GM18520 (cell line): ENCODE measurements at regions not wholly inside any gene's neighbourhood (a gene's known extent, or its start where the extent isn't known, plus 50 kb on each side); places are given as distances from the start of the nearest gene placed in this dataset.
"Not testable (repeated sequence)": the region's sequence is repeated elsewhere in the genome, so short reads cannot be mapped to it uniquely, and the experiment has no call there.

Experiments
- ATAC-seq: cut with Tn5 transposase; IDR thresholded peaks from one replicate; pipeline ENCODE4 v1.9.1; 2021; ENCODE audit not compliant: unreplicated experiment

DNA sequence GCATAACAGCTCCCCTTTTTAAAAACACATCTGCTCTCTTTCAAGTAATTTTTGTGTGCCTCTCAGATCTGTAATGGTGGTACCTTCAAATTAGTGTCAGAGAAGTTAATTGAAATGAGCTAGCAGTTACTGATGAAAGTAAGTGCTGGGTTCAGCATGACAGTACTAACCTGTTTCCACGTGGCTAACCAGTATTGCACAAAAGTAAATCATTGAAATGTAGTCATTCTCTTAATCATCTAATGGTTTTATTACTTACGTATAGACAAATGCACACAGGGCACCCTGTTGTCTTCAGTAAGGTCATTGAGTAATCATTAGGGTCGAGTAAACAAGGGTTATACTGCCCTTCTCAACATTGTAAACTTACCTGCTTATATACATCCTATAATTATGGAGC is 157.8 kb upstream of the PRR16 start:
- ATAC-seq, result no peak

DNA sequence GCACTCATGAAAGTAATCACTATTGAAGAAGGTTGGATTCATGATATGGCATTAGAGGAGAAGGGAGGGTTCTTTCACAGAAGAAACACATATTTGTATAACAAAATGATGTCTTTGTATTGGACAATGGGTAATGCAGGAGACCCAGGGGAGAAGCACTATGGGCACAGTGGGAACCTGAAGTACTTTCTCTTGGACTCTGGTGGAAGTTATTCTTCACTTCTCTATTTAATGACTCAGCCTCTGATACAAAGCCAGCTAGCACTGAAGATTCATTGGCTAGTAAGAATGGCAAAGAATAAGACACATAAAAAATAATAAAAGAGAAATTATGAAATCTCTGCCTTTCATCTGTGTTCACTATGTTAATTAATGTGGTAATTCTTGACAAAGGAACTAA is 149.9 kb upstream of the PRR16 start:
- no peak for ATAC-seq

DNA sequence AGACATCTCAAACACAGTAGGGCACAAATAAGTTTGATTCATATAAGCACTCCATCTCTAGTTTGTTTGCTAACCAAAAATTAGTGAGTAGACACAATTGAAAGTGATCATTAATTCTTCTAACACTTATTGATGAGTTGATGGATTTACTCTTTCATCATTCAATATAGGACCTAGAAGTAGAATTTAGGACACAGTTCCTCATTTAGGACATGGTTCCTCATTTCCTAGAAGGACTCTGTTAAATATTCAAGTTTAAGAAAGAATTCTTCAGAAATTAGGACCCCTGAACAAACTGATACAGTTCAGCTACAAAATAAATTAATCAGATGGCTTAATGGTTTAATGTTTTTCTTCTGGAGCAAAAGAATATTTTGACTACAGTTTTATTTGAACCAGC is 143.5 kb upstream of the PRR16 start:
- ATAC-seq, result no peak

DNA sequence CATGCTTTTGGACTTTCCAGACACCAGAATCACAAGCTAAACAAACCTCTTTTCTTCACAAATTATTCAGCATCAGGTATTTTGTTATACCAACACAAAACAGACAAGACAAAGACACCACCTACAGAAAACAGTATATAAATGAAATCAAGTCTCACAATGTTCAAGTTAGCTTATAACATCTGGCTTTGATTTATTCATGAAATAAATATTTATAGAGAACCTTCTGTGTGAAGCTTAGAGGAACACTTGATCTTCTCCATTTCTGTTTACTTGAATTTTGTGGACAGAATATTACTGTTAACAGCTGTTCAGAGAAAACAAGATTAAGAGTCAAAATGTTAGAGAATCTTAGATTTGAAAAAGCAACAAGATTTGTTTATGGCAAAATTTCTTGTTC is 137.4 kb upstream of the PRR16 start:
- ATAC-seq, result no peak

DNA sequence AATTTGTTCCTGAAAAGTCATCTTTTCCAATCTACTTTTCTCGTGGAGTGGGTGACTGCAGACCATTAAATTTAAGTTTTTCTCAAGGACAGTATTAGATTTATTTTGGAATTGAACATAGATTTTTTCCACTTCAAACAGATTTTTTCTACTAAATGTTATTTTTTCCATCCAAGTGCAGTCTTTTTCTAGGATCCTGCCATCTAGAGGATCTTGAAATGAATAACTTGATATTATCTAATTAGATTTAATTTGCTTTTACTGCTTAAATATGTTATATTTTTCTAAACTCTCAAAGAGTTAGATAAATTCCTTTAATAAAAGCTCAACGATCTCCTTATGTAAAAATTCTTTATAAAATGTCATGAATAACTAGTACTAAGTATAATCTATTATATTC is 136.9 kb upstream of the PRR16 start:
- no peak for ATAC-seq

DNA sequence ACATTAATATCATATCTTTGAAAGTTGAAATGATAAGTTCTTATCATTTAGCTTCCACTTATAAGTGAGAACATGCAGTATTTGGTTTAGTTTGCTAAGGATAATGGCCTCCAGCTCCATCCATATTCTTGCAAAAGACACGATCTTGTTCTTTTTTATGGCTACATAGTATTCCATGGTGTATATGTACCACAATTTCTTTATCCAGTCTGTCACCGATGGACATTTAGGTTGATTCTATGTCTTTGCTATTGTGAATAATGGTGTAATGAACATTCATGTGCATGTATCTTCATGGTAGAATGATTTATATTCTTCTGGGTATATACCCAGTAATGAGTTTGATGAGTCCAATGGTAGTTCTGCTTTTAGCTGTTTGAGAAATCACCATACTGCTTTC is 135.0 kb upstream of the PRR16 start:
- no peak for ATAC-seq

DNA sequence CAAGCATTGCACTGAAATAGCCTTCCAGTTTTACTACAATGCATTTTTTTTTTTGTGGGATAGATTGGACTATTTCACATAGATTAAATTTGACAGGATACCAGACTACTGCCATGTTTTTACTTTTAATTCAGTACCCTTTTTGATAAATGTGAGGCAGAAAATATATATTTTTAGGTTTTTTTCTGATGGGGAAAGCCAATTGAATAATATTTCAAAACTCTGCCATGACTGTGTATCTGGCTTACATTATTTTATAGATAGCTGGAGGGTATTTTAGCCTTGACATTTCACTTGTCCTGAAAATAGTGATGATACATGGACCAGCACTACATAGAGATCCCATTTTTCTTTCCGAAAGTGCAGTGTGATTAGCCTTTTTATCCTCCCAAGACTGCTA is 133.5 kb upstream of the PRR16 start:
- ATAC-seq, result no peak

DNA sequence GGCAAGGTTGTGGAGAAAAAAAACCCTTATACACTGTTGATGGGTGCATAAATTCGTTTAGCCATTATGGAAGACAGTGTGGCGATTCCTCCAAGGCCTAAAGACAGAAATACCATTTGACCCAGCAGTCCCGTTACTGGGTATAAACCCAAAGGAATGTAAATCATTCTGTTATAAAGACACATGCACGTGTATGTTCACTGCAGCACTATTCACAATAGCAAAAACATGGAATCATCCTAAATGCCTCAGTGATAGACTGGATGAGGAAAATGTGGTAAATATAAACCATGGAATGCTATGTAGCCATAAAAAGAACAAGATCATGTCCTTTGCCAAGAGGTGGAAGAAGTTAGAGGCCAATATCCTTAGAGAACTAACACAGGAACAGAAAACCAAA is 119.9 kb upstream of the PRR16 start:
- ATAC-seq, result no peak

DNA sequence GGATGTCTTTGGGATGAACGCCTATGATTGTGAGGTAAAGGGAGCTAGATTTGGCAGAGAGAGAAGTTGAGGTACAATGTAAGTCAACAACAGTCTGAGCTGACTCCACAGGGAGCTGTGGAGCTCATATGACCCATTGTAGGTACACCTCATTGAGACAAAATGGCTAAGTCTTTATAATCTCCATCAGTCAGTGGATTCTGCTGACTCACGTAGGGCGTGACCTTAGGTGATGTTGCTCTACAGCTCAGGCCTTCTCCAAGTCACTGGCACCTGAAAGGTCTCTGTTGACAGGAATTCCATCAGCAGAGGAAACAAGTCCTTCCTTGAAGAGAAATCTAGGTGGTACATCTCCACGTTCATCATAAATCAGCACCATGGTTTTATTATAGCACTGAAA is 118.2 kb upstream of the PRR16 start:
- ATAC-seq, result no peak

DNA sequence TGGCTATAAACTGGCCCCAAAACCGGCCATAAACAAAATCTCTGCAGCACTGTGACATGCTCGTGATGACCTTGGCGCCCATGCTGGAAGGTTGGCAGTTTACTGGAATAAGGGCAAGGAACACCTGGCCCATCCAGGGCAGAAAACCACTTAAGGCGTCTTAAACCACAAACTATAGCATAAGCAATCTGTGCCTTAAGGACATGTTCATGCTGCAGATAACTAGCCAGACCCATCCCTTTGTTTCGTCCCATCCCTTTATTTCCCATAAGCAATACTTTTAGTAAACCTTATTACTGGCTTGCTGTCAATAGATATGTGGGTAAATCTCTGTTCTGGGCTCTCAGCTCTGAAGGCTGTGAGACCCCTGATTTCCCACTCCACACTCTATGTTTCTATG is 113.0 kb upstream of the PRR16 start:
- ATAC-seq, result not testable (repeated sequence)

DNA sequence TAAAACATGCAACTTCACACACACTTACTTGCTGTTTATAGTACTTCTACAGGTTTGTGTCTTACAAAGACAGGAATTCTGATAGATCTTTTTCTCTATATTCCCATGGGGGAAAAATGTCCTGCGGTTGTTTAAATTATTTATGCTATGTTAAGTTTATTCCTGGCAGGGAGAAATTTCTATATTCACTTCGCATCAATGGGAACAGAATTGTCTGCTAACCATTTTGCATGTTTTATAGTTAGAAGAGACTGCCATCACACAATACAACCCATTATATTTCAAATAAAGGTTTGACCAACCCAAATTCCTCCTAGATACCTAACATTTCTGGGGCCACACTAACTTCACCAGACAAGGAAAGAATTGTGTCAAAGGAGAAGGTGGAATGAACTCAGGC is 110.0 kb upstream of the PRR16 start:
- ATAC-seq, result no peak

DNA sequence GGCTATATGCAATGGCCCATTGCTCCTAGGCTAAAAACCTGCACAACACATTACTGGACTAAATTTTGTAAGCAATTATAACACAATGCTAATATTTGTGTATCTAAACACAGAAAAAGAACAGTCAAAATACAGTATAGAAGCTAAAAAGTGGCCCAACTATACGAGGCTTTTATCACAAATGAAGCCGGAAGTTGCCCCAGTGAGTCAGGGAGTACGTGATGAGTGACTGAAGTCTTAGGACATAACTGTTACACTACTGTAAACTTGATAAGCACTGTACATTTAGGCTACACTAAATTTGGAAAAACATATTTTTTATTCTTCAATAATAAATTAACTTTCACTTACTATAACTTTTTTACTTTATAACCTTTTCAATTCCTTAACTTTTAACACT is 105.2 kb upstream of the PRR16 start:
- no peak for ATAC-seq

DNA sequence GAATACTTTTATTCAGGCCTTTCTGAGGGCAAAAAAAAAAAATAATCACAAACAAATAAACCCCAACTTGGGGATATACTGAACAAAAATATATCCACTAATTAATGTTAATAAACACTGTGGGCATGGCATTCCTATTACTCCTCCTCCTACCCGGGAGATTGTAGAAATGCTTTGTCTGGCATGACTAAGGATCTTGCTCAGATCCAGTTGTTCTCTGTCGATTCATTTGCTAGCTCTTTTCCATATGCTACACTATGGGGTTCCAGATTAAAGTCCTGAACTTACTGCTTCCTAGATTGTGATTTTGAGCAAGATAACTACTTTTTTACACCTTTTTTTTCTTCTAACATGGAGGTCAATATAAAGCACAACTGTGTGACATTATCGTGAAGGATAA is 102.2 kb upstream of the PRR16 start:
- no peak for ATAC-seq

DNA sequence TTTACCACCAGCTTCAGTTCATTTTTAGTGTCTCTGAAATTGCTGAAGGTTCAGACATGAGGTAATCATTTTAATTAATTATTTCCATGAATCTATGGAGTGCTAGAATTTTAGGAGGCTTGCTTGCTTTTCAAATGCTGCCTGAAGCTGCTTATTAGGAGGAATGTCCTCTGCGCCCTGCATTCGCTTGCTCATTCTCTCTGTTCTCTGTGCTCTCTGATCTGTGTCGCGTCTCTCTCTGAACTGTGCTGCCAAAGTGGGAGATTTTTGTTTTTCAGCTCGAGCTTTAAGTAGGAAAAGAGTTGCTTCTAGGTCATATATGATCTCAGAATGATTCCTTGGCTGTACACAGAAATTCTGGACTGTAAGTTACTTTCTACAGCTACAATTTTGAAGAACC is 101.7 kb upstream of the PRR16 start:
- ATAC-seq, result no peak

DNA sequence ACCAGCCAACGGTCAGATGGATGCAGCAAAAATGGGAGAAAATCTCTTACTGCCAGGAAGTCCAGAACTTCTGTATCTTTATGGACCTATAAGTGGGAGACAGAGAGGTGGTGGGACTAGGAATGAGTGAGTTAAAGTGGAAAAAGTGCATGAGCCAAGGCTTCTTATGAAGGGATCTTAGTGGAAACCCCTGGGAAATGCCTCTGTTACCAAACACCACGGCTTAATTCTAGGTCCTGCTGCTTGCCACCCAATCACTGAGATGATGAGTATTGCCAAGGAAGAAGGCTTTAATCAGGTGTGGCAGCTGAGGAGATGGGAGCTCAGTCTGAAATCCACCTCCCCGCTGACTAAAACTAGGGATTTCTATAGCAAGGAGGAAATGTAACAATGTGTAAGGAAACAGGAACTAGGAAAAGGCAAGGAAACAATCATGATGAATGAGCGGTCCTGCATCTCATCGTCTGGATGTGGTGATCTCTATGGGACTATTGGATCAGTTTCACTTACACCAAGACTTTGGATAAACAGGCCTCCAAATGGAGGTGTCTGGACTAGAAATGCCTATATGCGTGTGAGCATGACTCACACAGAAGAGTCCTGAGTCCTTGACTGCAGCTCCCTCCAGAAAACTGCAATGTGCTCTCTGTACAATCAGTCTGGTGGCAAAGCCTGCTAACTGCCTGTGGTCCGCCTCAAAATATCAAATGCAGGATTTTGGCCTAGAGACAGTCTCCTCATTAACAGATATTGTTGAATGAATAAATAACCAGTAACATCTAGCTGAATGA is 98.2 kb upstream of the PRR16 start:
- no peak for ATAC-seq

DNA sequence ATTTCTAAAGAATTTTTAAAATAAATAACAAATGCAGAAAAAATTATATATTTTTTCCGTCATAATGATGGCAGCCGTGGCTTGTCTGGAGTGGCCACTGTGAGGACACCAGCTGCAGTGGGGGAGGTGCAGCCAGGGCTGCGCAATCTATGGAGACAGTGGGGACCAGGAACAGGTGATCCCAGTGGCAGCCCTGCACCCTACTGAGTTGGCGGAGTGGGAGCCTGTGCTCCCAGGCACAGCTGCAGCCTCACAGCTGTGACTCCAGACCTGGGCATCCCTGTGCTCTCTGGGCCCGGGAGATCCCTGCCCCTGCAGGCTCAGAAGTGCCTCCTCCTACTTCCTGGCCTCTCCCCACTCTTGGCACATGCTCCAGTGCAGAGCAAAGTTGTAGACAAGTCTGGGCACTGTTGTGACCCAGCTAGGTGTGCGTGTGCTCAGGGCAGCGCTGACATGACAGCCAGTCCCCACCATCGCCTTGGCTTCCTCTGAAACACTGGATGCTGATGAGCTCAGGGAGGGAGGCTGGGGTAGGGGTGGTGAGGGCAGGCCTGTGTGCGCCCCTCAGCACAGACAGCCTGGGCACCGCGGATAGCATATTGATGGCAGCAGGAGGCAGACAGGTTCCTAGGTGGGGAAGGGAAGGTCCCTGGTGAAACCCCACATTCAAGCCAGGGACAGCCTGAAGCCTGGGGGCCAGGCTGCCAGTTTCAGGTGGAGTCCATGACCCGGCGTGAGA is 96.0 kb upstream of the PRR16 start:
- no peak for ATAC-seq

DNA sequence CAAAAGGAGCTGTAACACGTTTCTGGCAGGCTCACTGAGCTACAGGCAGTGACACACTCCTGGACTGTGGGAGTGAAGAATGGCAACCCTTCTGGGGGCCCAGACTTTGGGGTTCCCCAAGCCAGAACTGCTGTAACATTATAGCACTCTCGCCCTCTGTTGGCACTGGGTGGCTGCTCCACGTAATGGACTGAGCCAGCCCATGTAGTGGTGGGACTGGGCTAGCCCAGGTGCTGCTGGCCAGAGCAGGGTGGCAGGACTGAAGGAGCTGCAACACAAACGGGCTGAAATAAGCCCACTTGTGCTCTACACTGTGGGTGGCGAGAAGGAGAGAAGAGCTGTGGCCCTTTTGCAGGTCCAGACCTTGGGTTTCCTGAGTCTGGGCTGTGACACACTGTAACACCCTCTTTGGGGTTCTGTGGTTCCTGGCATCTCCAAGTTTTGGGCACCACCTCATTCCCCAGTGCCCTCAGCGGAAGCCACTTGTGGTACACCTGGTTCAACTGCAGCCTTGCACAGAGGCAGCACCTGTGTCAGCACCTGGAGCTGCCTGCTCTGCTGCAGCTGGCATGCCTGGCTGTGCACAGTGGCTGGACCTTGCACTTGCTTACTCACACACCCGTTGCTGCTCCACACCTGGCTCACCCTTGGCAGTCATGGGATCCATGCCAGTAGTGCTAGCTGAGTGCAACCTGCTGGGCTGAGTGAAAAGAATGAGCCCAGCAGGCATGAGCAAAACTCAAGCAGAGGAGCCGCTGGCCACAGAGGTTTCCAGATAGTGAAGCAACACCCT is 95.0 kb upstream of the PRR16 start:
- ATAC-seq, result no peak

DNA sequence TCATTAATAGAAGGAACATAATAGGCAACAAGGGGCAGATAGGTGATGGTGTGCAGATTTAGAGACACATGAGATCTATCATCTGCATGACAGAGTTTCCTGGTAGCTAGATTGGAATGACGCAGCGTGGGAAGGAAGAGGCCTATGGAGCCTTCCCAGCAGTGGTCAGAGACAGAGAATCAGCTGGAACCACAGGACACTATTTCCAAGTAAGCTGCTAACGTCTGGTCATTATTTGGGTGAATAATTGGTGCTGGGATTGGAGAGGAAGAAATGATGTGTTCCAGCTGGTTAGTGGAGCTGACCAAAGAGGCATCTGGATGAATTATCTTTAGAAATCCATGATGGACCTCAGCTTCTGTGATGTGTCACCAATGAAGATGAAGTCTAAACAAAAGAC is 91.2 kb upstream of the PRR16 start:
- ATAC-seq, result no peak

DNA sequence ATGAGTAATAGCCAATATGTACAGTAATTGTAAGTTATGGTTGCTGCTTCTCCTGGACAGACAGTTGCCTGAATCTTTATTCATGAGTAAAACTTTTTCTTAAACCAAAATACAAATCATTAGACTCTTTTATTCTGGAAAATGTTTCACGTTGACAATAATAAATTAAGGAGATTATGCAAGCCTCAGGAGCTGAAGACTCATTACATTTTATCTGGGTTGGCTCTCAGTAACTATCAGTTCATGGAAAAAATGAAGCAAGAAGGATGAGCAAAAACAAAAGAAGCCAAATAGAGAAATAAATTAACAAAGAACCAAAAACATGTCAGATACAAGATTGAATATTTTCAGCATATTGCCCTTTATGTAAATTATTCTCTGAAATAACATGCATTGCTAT is 88.9 kb upstream of the PRR16 start:
- no peak for ATAC-seq

DNA sequence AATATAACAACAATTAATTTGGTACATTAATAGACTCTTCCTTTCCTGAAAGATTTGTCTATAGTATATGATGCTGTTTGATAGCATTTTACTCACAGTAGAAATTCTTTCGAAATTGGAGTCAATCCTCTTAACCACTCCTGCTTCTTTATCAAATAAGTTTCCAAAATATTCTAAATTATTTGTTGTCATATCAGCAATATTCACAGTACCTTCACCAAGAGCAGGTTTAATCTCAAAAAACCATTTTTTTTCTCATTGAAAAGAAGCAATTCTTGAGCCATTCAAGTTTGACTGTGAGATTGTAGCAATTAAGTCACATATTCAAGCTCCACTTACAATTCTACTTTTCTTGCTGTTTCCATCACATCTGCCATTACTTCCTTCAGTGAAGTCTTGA is 83.5 kb upstream of the PRR16 start:
- no peak for ATAC-seq

DNA sequence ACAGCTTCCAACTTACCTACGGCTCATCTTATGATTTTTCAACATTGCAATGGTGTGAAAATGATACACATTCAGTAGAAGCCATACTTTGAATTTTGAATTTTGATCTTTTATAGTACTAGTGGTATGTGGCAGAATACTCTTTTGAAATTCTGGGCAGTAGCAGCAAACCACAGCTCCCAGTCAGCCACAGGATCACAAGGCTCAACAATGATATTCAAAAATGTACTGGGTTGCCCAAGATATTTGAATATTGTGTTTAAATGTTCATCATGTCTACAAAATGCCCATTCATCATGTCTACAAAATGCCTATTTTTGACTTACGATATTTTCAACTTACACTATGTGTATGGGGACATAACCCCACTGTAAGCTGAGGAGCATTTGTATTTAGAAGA is 81.3 kb upstream of the PRR16 start:
- no peak for ATAC-seq

DNA sequence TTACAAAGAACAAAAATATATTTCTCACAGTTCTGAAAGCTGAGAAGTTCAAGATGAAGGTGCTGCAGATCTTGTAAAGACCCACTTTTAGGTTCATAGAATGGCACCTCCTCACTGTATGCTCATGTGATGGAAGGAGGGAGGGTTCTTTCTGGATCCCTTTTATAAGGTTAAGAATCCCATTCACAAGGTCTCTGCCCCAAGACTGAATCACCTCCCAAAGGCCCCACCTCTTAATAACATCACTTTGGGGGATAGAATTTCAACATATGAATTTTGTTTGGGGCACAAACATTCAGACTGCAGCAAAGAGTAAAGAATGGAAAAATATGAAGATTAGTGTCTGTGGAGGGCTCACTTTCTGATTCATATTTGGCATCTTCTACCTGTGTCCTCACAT is 77.1 kb upstream of the PRR16 start:
- ATAC-seq, result no peak
